Activated CD8-positive, alpha-beta memory T cell treated with anti-CD3 and anti-CD28 coated beads for 48 hours (primary cell): ENCODE measurements at regions not wholly inside any gene's neighbourhood (a gene's known extent, or its start where the extent isn't known, plus 50 kb on each side); places are given as distances from the start of the nearest gene placed in this dataset.

ENCODE experiments used
- DNase-seq, 3 experiments: peaks; one replicate each; pipeline ENCODE4 v3.0.0-alpha.2; 2020; ENCODE audit warnings: low read depth in 2 of 3, low spot score in 2 of 3

GRCh38 chr16:7021653-7022275 is 310.9 kb upstream of the RBFOX1 start:
- DNase-seq = no peak

DNA sequence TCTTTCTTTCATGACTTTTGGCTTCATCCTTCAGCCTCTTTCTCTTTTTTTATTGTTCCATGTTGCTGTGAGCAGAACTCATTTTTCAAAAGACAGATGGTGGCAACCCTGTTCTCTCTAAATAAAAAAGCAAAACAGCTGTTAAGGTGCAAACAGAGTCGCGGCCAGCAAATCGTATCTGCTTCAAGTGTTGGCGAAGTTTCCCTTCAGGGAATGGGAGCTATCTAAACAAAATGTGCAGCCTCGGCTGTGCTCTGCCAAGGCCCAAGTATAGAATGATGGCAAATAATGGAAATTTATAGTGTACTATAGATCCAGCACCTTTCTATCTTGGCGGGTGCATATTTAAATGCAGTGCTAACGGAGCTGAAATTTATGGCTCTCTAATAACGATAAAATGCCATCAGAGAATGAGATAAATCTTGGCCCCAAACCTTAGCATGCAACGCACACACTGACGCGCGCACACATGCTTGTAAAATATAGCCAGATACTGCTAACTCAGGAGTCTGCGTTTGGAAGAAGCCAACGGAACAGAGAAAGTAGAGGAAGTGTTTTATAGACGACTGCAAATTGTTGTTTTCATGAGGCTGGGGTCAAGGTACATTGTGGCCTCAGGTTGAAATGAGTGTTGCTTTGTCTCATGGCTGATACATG is 315.5 kb upstream of the RBFOX1 start:
- no peak for DNase-seq

DNA sequence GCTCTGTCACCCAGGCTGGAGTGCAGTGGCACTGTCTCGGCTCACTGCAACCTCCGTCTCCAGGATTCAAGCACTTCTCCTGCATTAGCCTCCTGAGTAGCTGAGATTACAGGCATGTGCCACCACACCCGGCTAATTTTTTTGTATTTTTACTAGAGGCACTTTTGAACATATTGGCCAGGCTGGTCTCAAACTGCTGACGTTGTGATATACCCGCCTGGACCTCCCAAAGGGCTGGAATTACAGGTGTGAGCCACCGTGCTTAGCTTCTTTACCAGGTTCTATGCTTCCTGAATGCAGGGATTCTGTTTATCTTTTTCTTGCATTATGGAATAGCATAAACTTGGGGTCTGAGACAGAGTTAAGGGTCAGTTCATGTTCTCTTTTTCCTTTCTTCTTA is 317.9 kb upstream of the RBFOX1 start:
- no peak for DNase-seq

GRCh38 chr16:7013990-7014389 is 318.7 kb upstream of the RBFOX1 start:
- DNase-seq = no peak

GRCh38 chr16:7004266-7004665 is 328.4 kb upstream of the RBFOX1 start:
- no peak for DNase-seq

DNA sequence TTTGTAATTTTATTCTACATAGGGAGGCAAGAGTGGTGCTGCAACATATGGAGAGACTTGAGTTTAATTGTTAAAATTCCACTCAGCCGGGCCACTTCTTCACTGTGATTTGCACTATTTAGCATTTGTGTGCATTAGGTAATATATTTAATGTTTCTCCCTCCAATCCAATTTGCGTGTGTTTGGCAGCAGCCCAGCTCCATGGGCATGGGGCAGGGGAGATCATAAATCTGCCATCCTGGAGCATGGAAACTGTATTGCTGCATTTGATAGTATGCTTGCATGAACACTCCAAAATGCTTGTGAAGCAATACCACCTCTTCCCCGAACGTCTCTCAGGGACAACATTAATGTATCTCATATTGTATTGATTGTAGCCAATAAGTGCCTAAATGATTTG is 339.1 kb upstream of the RBFOX1 start:
- no peak for DNase-seq

DNA sequence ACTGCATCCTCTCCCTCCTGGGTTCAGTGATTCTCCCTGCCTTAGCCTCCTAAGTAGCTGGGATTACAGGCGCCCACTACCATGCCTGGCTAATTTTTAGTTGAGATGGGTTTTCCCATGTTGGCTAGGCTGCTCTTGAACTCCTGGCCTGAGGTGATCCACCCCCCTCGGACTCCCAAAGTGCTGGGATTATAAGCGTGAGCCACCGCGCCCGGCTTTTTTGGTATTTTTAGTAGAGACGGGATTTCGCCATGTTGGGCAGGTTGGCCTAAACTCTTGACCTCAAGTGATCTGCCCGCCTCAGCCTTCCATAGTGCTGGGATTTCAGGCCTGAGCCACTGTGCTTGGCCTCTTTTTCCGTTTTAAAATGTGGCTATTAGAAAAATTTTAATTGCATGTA is 343.8 kb upstream of the RBFOX1 start:
- no peak for DNase-seq

- no peak for DNase-seq
Measured at GRCh38 chr16:6977916-6978315, 354.7 kb upstream of the RBFOX1 start.

DNA sequence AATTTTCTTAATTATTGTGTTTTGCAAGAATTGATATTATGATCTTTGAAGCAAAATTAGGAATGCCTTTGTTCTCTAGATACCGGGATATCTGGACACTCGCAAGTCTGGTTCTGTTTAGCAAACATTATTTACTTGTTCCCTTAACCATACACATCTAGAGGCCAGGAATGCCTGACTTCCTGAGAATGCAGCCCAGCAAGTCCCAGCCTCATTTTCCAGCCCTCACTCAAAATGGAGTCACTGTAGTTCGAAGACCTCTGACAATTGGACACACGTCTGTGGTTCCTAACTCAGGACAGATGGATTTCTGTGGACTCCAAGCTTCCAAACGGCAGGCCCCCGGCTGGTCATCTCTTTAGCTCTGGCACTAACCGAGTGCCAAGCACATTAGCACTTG is 355.4 kb upstream of the RBFOX1 start:
- DNase-seq = no peak

- DNase-seq = no peak
Measured at GRCh38 chr16:6976716-6977115, 355.9 kb upstream of the RBFOX1 start.

GRCh38 chr16:6970171-6970857 is 362.3 kb upstream of the RBFOX1 start:
- DNase-seq = no peak

DNA sequence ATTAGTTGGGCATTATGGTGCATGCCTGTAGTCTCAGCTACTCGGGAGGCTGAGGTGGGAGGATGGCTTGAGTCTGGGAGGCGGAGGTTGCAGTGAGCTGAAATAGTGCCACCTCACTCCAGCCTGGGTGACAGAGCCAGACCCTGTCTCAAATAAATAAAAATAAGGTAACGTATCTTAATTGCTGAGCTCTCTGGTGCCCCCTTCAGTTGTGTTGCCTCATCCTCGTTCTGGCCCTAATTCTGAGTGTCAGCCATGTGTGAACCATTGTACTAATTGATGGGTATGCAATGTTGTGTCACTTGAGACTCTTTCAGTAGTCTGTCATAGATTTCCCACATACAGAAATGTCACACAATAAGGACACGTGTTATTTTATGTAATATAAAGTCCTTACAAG is 363.1 kb upstream of the RBFOX1 start:
- DNase-seq = no peak

GRCh38 chr16:6967796-6968320 is 364.8 kb upstream of the RBFOX1 start:
- DNase-seq = no peak

DNA sequence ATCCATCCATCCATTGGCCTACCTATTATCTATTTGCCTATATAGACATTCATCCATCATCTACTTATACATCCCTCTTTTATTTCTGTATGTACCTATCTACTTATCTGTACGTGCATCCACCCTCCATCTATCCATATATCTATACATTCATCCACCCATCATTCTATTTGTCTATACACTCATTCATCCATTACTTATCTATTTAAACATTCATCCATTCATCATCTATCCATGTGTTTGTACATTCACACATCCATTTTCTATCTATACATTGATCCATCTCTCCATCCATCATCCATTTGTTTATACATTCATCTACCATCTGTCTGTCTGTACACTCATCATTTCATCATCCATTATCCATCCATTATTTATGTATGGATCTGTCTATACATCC is 365.7 kb upstream of the RBFOX1 start:
- DNase-seq = no peak

DNA sequence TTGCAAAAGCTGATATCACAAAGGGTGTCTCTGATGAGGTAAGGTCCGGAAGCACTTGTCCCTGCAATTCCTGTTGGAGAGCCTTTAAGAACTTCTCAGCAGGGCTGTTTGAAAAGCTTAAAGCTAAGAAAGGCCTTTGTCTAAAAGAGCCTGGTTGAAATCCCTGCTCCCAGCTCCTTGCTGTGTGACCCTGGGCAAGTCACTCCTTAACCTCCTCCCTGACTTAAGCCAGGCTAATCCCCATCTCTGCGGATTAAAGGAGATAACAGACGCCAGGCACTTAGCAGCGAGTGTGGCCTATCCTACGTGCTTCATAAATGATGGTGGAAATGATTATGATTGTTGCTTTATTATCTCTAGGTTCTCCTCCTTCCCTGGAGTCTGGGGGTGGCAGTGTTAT is 368.0 kb upstream of the RBFOX1 start:
- DNase-seq = no peak

- no peak for DNase-seq
Measured at GRCh38 chr16:6961704-6962103, 370.9 kb upstream of the RBFOX1 start.

DNA sequence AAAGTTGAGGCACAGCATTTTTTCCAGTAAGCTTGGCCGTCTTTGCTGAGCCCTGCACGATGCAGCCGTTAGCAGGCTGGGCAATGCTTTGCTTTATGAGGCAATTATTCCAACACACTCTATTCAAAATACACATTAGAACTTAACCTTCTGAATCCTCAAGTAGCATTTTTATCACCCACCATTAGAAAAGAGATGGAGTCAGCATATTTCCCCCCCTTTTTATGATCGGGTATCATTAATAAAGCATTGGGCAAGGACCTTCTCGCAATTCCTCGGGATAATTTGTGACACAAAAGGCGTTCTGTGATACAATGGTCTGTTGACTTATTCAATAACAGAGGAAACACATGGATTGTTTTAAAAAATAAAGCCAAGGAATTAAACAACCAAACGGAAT is 374.5 kb upstream of the RBFOX1 start:
- no peak for DNase-seq

DNA sequence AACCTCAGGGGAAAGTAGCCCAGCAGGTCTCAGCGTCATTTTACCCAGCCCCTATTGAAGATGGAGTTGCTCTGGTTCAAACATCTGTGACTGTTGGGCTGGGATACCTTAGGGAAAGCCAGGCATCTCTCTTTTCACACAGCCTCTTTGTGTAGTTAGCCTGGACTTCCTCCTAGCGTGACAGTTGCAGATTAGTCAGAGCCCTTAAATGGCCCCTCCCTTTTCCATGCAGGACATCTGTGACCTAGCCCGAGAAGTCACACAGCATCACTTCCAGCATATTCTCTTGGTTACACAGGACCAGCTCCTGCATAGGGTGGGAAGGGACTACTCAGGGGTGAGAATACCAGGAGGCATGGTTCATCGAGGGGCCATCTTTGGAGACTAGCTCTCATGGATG is 375.0 kb upstream of the RBFOX1 start:
- no peak for DNase-seq

DNA sequence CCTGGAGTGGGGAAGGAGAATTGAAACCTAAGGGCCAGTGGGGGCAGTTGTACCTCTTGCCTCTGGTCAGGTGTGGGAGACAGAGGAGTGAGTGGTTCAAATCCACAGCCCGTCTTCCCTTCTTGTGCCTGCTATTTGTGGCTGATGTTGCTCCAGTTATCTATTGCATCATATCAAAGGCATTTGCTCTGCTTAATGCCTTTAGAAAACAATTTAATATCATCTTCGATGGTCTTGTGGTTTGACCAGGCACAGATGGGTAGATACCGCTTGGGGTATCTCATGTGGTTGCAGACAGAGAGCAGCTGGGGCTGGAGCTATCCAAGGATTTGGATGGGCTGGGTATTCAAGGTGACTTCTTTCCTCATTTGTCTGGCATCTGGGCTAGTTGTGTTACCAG is 376.1 kb upstream of the RBFOX1 start:
- DNase-seq = no peak

- no peak for DNase-seq
Measured at GRCh38 chr16:6955303-6955702, 377.3 kb upstream of the RBFOX1 start.

- no peak for DNase-seq
Measured at GRCh38 chr16:6949240-6949639, 383.4 kb upstream of the RBFOX1 start.

- no peak for DNase-seq
Measured at GRCh38 chr16:6947291-6947690, 385.4 kb upstream of the RBFOX1 start.
